Panc1 (cell line): ENCODE measurements at regions not wholly inside any gene's neighbourhood (a gene's known extent, or its start where the extent isn't known, plus 50 kb on each side); places are given as distances from the start of the nearest gene placed in this dataset.

ENCODE experiments used
- ATAC-seq: fragments of 200-7000 bp; cut with Tn5 transposase; 2 replicates; pipeline ENCODE4 v1.9.1; 2020; ENCODE audit warnings: mild to moderate bottlenecking, moderate library complexity
- BruUV-seq: library from RNA; stranded (reverse); fragments of 400-500 nt; replicated peaks from 2 replicates; lab custom pipeline; 2021; lab: Mats Ljungman, UMichigan
- CTCF ChIA-PET: fragments of 300-600 bp; sonication (Branson Sonifier 250); formaldehyde crosslinking; loops from one replicate; lab custom pipeline; 2022; ENCODE audit warnings: antibody characterized with exemption; lab: Charles Lee
- POLR2A ChIA-PET: fragments of 300-600 bp; sonication (Branson Sonifier 250); formaldehyde crosslinking; loops from one replicate; lab custom pipeline; 2022; ENCODE audit warnings: antibody characterized with exemption; lab: Charles Lee
- DNase-seq: peaks from one replicate; pipeline ENCODE4 v3.0.0-alpha.2; 2010; ENCODE audit warnings: low read depth, low spot score
- H3K27ac ChIP-seq: 2 replicates; pipeline ENCODE4 v1.5.1; 2011; ENCODE audit warnings: mild to moderate bottlenecking, low read length, inconsistent platforms
- H3K27me3 ChIP-seq: fragments of 200-500 bp; sonication (Bioruptor generic); 2 replicates; pipeline ENCODE4 v1.6.0; 2014; ENCODE audit warnings: low read length, inconsistent platforms; ENCODE audit not compliant: control insufficient read depth, insufficient read depth
- H3K36me3 ChIP-seq: fragments of 200-500 bp; sonication (Bioruptor generic); 2 replicates; pipeline ENCODE4 v1.5.1; 2014; ENCODE audit warnings: inconsistent platforms, mild to moderate bottlenecking, low read length, moderate library complexity; ENCODE audit not compliant: control insufficient read depth, insufficient read depth
- H3K4me1 ChIP-seq: 2 replicates; pipeline ENCODE4 v1.5.1; 2011; ENCODE audit warnings: inconsistent platforms, mild to moderate bottlenecking, low read length, moderate library complexity; ENCODE audit not compliant: control insufficient read depth, insufficient read depth
- H3K4me3 ChIP-seq, 2 experiments: 2 replicates each; pipeline ENCODE4 v1.5.1; 2011 to 2012; ENCODE audit warnings: low read depth in 2 of 2, low read length in 2 of 2, mild to moderate bottlenecking in 2 of 2, inconsistent platforms in 1 of 2, moderate library complexity in 1 of 2
- H3K9me3 ChIP-seq: fragments of 200-500 bp; sonication (Bioruptor generic); 2 replicates; pipeline ENCODE4 v1.5.1; 2014; ENCODE audit warnings: low read depth, mild to moderate bottlenecking, inconsistent platforms, low read length, moderate library complexity; ENCODE audit not compliant: control insufficient read depth, insufficient read depth
- POLR2AphosphoS5 ChIP-seq: IDR thresholded peaks from 2 replicates; pipeline ENCODE4 v1.6.1; 2012; ENCODE audit warnings: mild to moderate bottlenecking, low read depth, low read length, moderate library complexity
- SIN3A ChIP-seq: IDR thresholded peaks from 2 replicates; pipeline ENCODE4 v1.6.1; 2012; ENCODE audit warnings: low read depth, mild to moderate bottlenecking, low read length, moderate library complexity, borderline replicate concordance; ENCODE audit not compliant: insufficient read depth
- TCF7L2 ChIP-seq: IDR thresholded peaks from 2 replicates; pipeline ENCODE4 v1.6.1; 2011; ENCODE audit warnings: mild to moderate bottlenecking, low read depth, low read length, inconsistent platforms
- in situ Hi-C: cut with HindIII; loops from 2 replicates; pipeline ENCODE4 v1.10.0; 2016; ENCODE audit warnings: low sequenced_read_pairs, low pct_unique_long_range_greater_than_20kb
- intact Hi-C: fragments of 100-400 bp; cut with micrococcal nuclease; formaldehyde crosslinking; loops from one replicate; pipeline ENCODE4 v1.10.0; 2022; ENCODE audit not compliant: unreplicated experiment
- TF ChIP-seq, protein P1 (sequence below): fragments of 450-650 bp; IDR thresholded peaks from 2 replicates; pipeline ENCODE4 v1.5.1; 2017; ENCODE audit warnings: mild to moderate bottlenecking
- TF ChIP-seq, protein P2 (sequence below), 2 experiments: IDR thresholded peaks; 2 replicates each; pipeline ENCODE4 v1.6.1; 2011 to 2012; ENCODE audit warnings: low read depth in 2 of 2, control low read depth in 1 of 2, low read length in 1 of 2, mild to moderate bottlenecking in 1 of 2, moderate library complexity in 1 of 2; ENCODE audit not compliant: insufficient read depth in 1 of 2

DNA sequence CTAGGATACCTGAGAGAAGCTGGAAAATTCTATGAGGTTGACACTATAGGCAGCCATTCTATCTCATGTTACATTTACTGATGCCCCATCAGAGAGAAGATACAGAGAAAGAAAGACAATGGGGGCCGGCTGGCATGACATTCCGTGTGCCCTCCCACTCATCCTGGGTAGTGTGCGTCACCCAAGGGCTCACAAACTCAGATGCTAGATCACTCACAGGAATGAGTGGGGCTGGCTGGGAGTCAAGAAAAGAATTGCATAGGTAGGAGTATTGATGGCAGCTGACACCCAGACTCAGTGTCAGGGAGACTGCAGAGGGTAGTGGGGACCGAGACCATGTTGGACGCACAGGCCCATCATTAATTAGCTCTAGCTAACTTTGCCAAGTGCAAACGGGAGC is 1113.5 kb upstream of the AUTS2 start:
- intact Hi-C loops (no loop called here), in situ Hi-C loops (no loop called here)
- Histone ChIP-seq H3K27me3 (no peaks in the 10 kb centered on the region), H3K36me3 (no peaks in the 10 kb centered on the region), H3K27ac (no peak overlapping the region), H3K4me1 (no peaks in the 10 kb centered on the region), H3K9me3 (no peaks in the 10 kb centered on the region), H3K4me3 (no peak overlapping the region)
- BruUV-seq, result no TSS peak
- ChIA-PET CTCF (no interaction called here), POLR2A (no interaction called here)
- no peak for ATAC-seq
- TF ChIP-seq, protein P1, sequence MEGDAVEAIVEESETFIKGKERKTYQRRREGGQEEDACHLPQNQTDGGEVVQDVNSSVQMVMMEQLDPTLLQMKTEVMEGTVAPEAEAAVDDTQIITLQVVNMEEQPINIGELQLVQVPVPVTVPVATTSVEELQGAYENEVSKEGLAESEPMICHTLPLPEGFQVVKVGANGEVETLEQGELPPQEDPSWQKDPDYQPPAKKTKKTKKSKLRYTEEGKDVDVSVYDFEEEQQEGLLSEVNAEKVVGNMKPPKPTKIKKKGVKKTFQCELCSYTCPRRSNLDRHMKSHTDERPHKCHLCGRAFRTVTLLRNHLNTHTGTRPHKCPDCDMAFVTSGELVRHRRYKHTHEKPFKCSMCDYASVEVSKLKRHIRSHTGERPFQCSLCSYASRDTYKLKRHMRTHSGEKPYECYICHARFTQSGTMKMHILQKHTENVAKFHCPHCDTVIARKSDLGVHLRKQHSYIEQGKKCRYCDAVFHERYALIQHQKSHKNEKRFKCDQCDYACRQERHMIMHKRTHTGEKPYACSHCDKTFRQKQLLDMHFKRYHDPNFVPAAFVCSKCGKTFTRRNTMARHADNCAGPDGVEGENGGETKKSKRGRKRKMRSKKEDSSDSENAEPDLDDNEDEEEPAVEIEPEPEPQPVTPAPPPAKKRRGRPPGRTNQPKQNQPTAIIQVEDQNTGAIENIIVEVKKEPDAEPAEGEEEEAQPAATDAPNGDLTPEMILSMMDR, result no peak
- no peak for TF ChIP-seq SIN3A
- TF ChIP-seq, protein P2, sequence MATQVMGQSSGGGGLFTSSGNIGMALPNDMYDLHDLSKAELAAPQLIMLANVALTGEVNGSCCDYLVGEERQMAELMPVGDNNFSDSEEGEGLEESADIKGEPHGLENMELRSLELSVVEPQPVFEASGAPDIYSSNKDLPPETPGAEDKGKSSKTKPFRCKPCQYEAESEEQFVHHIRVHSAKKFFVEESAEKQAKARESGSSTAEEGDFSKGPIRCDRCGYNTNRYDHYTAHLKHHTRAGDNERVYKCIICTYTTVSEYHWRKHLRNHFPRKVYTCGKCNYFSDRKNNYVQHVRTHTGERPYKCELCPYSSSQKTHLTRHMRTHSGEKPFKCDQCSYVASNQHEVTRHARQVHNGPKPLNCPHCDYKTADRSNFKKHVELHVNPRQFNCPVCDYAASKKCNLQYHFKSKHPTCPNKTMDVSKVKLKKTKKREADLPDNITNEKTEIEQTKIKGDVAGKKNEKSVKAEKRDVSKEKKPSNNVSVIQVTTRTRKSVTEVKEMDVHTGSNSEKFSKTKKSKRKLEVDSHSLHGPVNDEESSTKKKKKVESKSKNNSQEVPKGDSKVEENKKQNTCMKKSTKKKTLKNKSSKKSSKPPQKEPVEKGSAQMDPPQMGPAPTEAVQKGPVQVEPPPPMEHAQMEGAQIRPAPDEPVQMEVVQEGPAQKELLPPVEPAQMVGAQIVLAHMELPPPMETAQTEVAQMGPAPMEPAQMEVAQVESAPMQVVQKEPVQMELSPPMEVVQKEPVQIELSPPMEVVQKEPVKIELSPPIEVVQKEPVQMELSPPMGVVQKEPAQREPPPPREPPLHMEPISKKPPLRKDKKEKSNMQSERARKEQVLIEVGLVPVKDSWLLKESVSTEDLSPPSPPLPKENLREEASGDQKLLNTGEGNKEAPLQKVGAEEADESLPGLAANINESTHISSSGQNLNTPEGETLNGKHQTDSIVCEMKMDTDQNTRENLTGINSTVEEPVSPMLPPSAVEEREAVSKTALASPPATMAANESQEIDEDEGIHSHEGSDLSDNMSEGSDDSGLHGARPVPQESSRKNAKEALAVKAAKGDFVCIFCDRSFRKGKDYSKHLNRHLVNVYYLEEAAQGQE (IDR thresholded peaks at IDR 0.05; ENCODE audit: insufficient read depth in 1 of 2, low read depth in 2 of 2, low read length in 1 of 2), result no peak
- TF ChIP-seq TCF7L2, result no peak
- TF ChIP-seq POLR2AphosphoS5, result no peak
- no peak for DNase-seq

GRCh38 chr7:68485253-68485917 is 1112.9 kb upstream of the AUTS2 start:
- no peak for DNase-seq
- CTCF ChIA-PET, result no interaction called here

More at GRCh38 chr7:68485253-68485917, 1112.9 kb upstream of the AUTS2 start:
- TF ChIP-seq TCF7L2, result no peak
- no peak for TF ChIP-seq POLR2AphosphoS5
- TF ChIP-seq, protein P1, result no peak
- TF ChIP-seq SIN3A, result no peak
- TF ChIP-seq, protein P2 (IDR thresholded peaks at IDR 0.05; ENCODE audit: insufficient read depth in 1 of 2, low read depth in 2 of 2, low read length in 1 of 2), result no peak
- H3K27ac ChIP-seq, result no peak overlapping the region
- POLR2A ChIA-PET, result no interaction called here
- no peaks in the 10 kb centered on the region for H3K36me3 ChIP-seq
- BruUV-seq, result no TSS peak
- intact Hi-C loops, result no loop called here
- no peaks in the 10 kb centered on the region for H3K9me3 ChIP-seq
- in situ Hi-C loops, result no loop called here
- H3K27me3 ChIP-seq, result no peaks in the 10 kb centered on the region
- no peak for ATAC-seq
- H3K4me1 ChIP-seq, result no peaks in the 10 kb centered on the region
- H3K4me3 ChIP-seq, result no peak overlapping the region
